B cell (primary cell): ENCODE measurements at regions not wholly inside any gene's neighbourhood (a gene's known extent, or its start where the extent isn't known, plus 50 kb on each side); places are given as distances from the start of the nearest gene placed in this dataset.

ENCODE experiments used
- ATAC-seq: fragments of 200-7000 bp; cut with Tn5 transposase; one replicate; pipeline ENCODE4 v1.10.0; 2021; ENCODE audit warnings: low read depth, mild to moderate bottlenecking, moderate number of reproducible peaks, moderate library complexity
- CTCF ChIA-PET: fragments of 350-600 bp; sonication (Branson Sonifier 250); formaldehyde crosslinking; loops from one replicate; lab custom pipeline; 2021; ENCODE audit warnings: antibody characterized with exemption, inconsistent platforms; lab: Charles Lee
- POLR2A ChIA-PET: fragments of 350-600 bp; sonication (Branson Sonifier 250); formaldehyde crosslinking; loops from one replicate; lab custom pipeline; 2021; ENCODE audit warnings: antibody characterized with exemption; lab: Charles Lee
- DNase-seq: peaks from one replicate; pipeline ENCODE4 v3.0.0; 2013
- H2AFZ ChIP-seq: 2 replicates; pipeline ENCODE4 v1.6.1; 2012; ENCODE audit warnings: mild to moderate bottlenecking, low read depth, low read length; ENCODE audit not compliant: insufficient read depth, poor library complexity, severe bottlenecking
- H3K27ac ChIP-seq, 2 donors: 1 replicate in 1 of 2; 2 replicates in 1 of 2; pipeline ENCODE4 v1.5.1; 2012 to 2013; ENCODE audit warnings: low read length in 2 of 2, mild to moderate bottlenecking in 2 of 2, moderate library complexity in 1 of 2
- H3K27me3 ChIP-seq, 4 experiments: fragments of 200-600 bp in 1 of 4; sonication (generic) in 1 of 4; replicated peaks in 1 of 4; 1 replicate in 2 of 4; 2 replicates in 2 of 4; pipeline versions ENCODE4 v1.6.1 to v1.7.0; 2013 to 2016; ENCODE audit warnings: low read length in 3 of 4, mild to moderate bottlenecking in 2 of 4, mixed read lengths in 1 of 4, moderate library complexity in 1 of 4; ENCODE audit not compliant: insufficient read depth in 4 of 4, control insufficient read depth in 3 of 4; ENCODE audit errors: control extremely low read depth in 1 of 4
- H3K36me3 ChIP-seq, 2 experiments: replicated peaks in 1 of 2; 1 replicate in 1 of 2; 2 replicates in 1 of 2; pipeline versions ENCODE4 v1.6.1 to v1.7.1; 2013; ENCODE audit warnings: low read length in 1 of 2; ENCODE audit not compliant: insufficient read depth in 2 of 2, control insufficient read depth in 1 of 2; ENCODE audit errors: control extremely low read depth in 1 of 2, extremely low read depth in 1 of 2
- H3K4me1 ChIP-seq, 2 donors: fragments of 200-600 bp in 1 of 2; sonication (generic) in 1 of 2; 1 replicate in 1 of 2; 2 replicates in 1 of 2; pipeline versions ENCODE4 v1.5.1 to v1.6.1; 2013 to 2017; ENCODE audit warnings: low read length in 2 of 2; ENCODE audit not compliant: control insufficient read depth in 2 of 2, insufficient read depth in 2 of 2
- H3K4me2 ChIP-seq: replicated peaks from 2 replicates; pipeline ENCODE3; 2012; ENCODE audit warnings: mild to moderate bottlenecking, low read depth, low read length; ENCODE audit not compliant: poor library complexity, severe bottlenecking
- H3K4me3 ChIP-seq, 5 experiments: fragments of 200-600 bp in 1 of 5; sonication (generic) in 1 of 5; 1 replicate in 3 of 5; 2 replicates in 2 of 5; pipeline versions ENCODE4 v1.5.1 to v1.7.0; 2011 to 2016; ENCODE audit warnings: low read length in 4 of 5, mild to moderate bottlenecking in 4 of 5, low read depth in 2 of 5, control low read depth in 1 of 5, moderate library complexity in 1 of 5; ENCODE audit not compliant: insufficient read depth in 1 of 5; ENCODE audit errors: control extremely low read depth in 1 of 5, extremely low read depth in 1 of 5
- H3K79me2 ChIP-seq: fragments of 200-600 bp; sonication (generic); one replicate; pipeline ENCODE4 v1.6.0; 2016; ENCODE audit warnings: low read length; ENCODE audit not compliant: control insufficient read depth, insufficient read depth
- H3K9ac ChIP-seq: fragments of 200-600 bp; sonication (generic); 2 replicates; pipeline ENCODE4 v1.6.1; 2017; ENCODE audit warnings: mild to moderate bottlenecking, low read length, moderate library complexity
- H3K9me3 ChIP-seq, 3 donors: one replicate each; pipeline versions ENCODE4 v1.6.1 to v1.7.1; 2013; ENCODE audit warnings: low read length in 2 of 3; ENCODE audit not compliant: control insufficient read depth in 2 of 3, insufficient read depth in 1 of 3; ENCODE audit errors: control extremely low read depth in 1 of 3
- H4K20me1 ChIP-seq: 2 replicates; pipeline ENCODE4 v1.6.0; 2012; ENCODE audit warnings: mild to moderate bottlenecking, low read length; ENCODE audit not compliant: insufficient read depth, control insufficient read depth, poor library complexity, severe bottlenecking
- H3K27ac Mint-ChIP-seq: one replicate; pipeline ENCODE4 v1.8.0; 2021; ENCODE audit warnings: mixed read lengths
- H3K27me3 Mint-ChIP-seq: one replicate; pipeline ENCODE4 v1.8.0; 2021; ENCODE audit warnings: mixed read lengths
- H3K4me1 Mint-ChIP-seq: one replicate; pipeline ENCODE4 v1.8.0; 2021; ENCODE audit warnings: mixed read lengths
- H3K4me3 Mint-ChIP-seq: one replicate; pipeline ENCODE4 v1.8.0; 2021; ENCODE audit warnings: mixed read lengths
- H3K9me3 Mint-ChIP-seq: one replicate; pipeline ENCODE4 v1.8.0; 2022; ENCODE audit warnings: mixed read lengths; ENCODE audit not compliant: insufficient read depth
- EZH2 ChIP-seq: IDR thresholded peaks from 2 replicates; pipeline ENCODE4 v1.6.1; 2012; ENCODE audit warnings: borderline replicate concordance, low read depth, mild to moderate bottlenecking, moderate library complexity, low read length; ENCODE audit not compliant: insufficient read depth, poor library complexity, severe bottlenecking
- WGBS: methylation state at CpG from one replicate; pipeline ENCODE4 v1.1.5; 2013; ENCODE audit warnings: missing lambda C conversion rate; ENCODE audit not compliant: insufficient coverage; 5-methylcytosine and 5-hydroxymethylcytosine counted together
- intact Hi-C: fragments of 100-400 bp; cut with micrococcal nuclease; formaldehyde crosslinking; loops from one replicate; pipeline ENCODE4 v1.10.0; 2022
- TF ChIP-seq, protein P1 (sequence below): fragments of 200-600 bp; IDR thresholded peaks from one replicate; pipeline ENCODE4 v1.8.0; 2022; ENCODE audit warnings: antibody characterized with exemption, mild to moderate bottlenecking

DNA sequence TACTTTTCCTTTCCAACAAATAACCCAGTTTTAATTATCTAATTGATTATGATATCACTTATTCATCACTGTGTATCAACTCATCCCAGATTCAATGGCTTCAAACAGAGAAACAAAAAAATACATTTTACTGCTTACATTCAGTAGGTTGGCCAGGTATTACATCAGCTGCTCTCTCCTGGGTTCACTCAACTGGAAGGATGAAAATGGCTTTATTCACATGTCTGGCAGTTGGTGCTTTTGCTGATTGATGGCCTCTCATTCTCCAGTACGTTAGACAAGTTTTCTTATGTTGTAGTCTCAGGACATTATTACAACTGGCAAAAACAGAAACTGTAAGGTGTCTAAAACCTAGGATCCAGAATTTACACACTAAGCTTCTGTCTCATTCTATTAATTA is 811.0 kb upstream of the ALCAM start:
- Histone ChIP-seq H3K27me3 (no peaks in the 10 kb centered on the region), H3K9ac (no peak overlapping the region), H2AFZ (no peak overlapping the region), H4K20me1 (no peaks in the 10 kb centered on the region), H3K4me3 (no peak overlapping the region), H3K27ac (no peak overlapping the region), H3K9me3 (peaks cover 0 to 1% (median 0%) of the 10 kb centered on the region in 3 donors), H3K79me2 (no peaks in the 10 kb centered on the region), H3K4me2 (no peak overlapping the region), H3K36me3 (no peaks in the 10 kb centered on the region), H3K4me1 (peaks cover 14 to 15% of the 10 kb centered on the region in 2 donors)
- no CpG with 5 or more reads among the region's 1 CpG for WGBS
- peaks cover 2% of the 10 kb centered on the region for H3K9me3 Mint-ChIP-seq
- H3K27ac Mint-ChIP-seq, result no peak overlapping the region
- no peaks in the 10 kb centered on the region for H3K27me3 Mint-ChIP-seq
- intact Hi-C loops, result no loop called here
- TF ChIP-seq, protein P1, sequence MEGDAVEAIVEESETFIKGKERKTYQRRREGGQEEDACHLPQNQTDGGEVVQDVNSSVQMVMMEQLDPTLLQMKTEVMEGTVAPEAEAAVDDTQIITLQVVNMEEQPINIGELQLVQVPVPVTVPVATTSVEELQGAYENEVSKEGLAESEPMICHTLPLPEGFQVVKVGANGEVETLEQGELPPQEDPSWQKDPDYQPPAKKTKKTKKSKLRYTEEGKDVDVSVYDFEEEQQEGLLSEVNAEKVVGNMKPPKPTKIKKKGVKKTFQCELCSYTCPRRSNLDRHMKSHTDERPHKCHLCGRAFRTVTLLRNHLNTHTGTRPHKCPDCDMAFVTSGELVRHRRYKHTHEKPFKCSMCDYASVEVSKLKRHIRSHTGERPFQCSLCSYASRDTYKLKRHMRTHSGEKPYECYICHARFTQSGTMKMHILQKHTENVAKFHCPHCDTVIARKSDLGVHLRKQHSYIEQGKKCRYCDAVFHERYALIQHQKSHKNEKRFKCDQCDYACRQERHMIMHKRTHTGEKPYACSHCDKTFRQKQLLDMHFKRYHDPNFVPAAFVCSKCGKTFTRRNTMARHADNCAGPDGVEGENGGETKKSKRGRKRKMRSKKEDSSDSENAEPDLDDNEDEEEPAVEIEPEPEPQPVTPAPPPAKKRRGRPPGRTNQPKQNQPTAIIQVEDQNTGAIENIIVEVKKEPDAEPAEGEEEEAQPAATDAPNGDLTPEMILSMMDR, result no peak
- TF ChIP-seq EZH2, result no peak
- ATAC-seq (no peak), DNase-seq (no peak)
- ChIA-PET CTCF (interaction anchor here (1.6 kb wide), 1 partner anchor 9 kb away, joined by 4 read pairs; no protein-coding TSS in a partner anchor), POLR2A (no interaction called here)
- H3K4me1 Mint-ChIP-seq, result peaks cover 26% of the 10 kb centered on the region
- no peak overlapping the region for H3K4me3 Mint-ChIP-seq

DNA sequence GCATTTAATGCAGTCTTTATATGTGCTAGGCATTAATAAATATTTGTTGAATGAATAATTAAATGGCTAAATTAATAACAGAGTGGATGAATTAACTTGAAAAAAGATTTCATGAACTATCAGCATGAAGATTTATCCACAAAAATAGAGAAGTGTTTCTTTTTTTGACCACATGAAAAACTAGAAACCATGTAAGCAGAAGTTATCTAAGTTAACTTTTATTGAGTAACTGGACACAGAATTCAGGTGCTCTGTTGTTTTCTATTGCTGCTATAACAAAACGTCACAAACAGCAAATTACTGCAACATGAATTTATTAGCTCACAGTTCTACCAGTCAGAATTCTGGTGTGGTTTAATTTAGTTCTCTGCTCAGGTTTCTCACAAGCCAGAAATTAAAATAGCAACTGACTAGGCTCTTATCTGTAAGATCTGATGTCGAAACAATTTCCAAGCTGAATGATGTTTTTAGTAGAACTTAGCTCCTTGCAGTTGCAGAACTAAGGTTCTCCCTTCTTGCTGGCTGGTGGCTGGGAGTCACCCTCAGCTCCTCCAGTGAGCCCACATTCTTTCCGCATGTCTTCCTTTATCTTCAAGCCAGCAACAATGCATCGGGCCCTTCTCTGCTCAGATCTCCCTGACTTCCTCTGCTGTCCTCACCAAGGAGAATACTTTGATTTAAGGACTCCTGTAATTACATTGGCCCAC is 810.2 kb upstream of the ALCAM start:
- peaks cover 33% of the 10 kb centered on the region for H3K4me1 Mint-ChIP-seq
- ChIA-PET CTCF (no interaction called here), POLR2A (interaction anchor here (0.6 kb wide), 1 partner anchor 34 kb away, joined by 3 read pairs; no protein-coding TSS in a partner anchor)
- ATAC-seq (no peak), DNase-seq (peak; percentile 6)
- H3K4me3 Mint-ChIP-seq, result peak overlapping the region; percentile 27
- Histone ChIP-seq H3K4me3 (no peak overlapping the region), H3K4me1 (peaks cover 14 to 15% of the 10 kb centered on the region in 2 donors), H4K20me1 (no peaks in the 10 kb centered on the region), H3K27me3 (no peaks in the 10 kb centered on the region), H3K4me2 (peak overlapping the region; percentile 7), H3K9ac (no peak overlapping the region), H3K79me2 (no peaks in the 10 kb centered on the region), H3K36me3 (no peaks in the 10 kb centered on the region), H3K9me3 (no peaks in the 10 kb centered on the region), H3K27ac (no peak overlapping the region), H2AFZ (peak overlapping the region; percentile 17)
- H3K9me3 Mint-ChIP-seq, result peaks cover 2% of the 10 kb centered on the region
- intact Hi-C loops, result no loop called here
- H3K27me3 Mint-ChIP-seq, result no peaks in the 10 kb centered on the region
- 57% methylated on average over 2 of the region's 4 CpGs for WGBS
- TF ChIP-seq EZH2, result no peak
- TF ChIP-seq, protein P1, result no peak
- H3K27ac Mint-ChIP-seq, result peak overlapping the region; percentile 2
